ENCODE measurements at regions not wholly inside any gene's neighbourhood (a gene's known extent, or its start where the extent isn't known, plus 50 kb on each side); places are given as distances from the start of the nearest gene placed in this dataset.
A peak's percentile ranks its signal among the peaks of the same experiment; 100 is the strongest.

DNA sequence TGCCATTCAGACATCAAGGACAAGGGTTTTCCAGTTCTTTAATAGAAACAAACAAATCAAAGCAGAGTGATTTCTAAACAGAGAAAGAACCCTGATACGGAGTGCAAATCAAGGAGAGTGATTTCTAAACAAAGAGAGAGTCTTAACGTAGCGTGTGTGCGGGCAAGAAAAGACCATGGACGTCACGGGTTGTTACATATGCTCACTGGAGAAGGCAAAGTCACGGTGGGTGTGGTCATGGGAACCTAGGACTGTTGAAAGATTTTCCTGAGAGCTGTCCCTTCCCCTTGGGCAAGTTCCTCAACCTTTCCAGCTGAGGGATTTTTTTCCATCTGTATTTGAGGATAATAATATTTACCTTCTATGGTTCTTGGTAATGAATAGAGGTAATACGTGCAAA lies 95.0 kb upstream of the SLC34A2 start:
- no peak overlapping the region for H3K4me3 ChIP-seq (ENCODE audit: low read depth, low read length)
- no peak for DNase-seq (ENCODE audit: low read depth)
- TF ChIP-seq, protein P1, sequence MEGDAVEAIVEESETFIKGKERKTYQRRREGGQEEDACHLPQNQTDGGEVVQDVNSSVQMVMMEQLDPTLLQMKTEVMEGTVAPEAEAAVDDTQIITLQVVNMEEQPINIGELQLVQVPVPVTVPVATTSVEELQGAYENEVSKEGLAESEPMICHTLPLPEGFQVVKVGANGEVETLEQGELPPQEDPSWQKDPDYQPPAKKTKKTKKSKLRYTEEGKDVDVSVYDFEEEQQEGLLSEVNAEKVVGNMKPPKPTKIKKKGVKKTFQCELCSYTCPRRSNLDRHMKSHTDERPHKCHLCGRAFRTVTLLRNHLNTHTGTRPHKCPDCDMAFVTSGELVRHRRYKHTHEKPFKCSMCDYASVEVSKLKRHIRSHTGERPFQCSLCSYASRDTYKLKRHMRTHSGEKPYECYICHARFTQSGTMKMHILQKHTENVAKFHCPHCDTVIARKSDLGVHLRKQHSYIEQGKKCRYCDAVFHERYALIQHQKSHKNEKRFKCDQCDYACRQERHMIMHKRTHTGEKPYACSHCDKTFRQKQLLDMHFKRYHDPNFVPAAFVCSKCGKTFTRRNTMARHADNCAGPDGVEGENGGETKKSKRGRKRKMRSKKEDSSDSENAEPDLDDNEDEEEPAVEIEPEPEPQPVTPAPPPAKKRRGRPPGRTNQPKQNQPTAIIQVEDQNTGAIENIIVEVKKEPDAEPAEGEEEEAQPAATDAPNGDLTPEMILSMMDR (IDR thresholded peaks at IDR 0.05; ENCODE audit: control insufficient read depth, extremely low read depth, insufficient read depth), result no peak

DNA sequence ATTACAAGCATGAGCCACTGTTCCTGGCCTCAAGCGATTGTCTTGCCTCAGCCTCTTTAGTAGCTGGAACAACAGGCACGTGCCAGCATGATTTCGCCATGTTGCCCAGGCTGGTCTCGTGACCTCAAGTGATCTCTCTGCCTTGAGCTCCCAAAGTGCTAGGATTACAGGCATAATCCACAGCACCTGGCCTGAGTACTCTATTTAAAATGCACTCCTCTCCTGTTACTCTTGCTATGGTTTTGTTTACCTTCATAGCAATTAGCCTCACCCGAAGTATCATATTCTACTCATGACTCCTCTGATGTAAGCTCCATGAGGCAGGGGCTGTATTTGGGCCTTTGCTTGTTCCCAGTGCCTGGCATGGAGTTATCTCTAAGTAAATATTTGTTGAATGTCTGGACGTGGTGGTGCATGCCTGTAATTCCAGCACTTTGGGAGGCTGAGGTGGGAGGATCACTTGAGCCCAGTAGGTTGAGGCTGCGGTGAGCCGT lies 92.5 kb upstream of the SLC34A2 start:
- TF ChIP-seq, protein P1 (IDR thresholded peaks at IDR 0.05; ENCODE audit: control insufficient read depth, extremely low read depth, insufficient read depth), result no peak
- peak; percentile 6 for DNase-seq (ENCODE audit: low read depth)
- no peak overlapping the region for H3K4me3 ChIP-seq (ENCODE audit: low read depth, low read length)

DNA sequence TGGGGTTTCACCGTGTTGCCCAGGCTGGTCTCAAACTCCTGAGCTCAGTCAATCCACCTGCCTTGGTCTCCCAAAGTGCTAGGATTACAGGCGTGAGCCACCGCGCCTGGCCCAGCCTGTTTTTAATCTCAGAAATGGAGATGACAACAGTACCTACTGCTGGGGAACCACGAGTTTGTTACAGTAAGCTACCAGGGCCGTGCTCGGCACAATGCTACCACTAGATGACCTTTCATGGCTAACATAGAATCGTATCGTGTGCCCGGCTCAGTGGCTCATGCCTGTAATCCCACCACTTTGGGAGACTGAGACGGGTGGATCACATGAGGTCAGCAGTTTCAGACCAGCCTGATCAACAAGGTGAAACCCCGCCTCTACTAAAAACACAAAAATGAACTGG lies 90.8 kb upstream of the SLC34A2 start:
- TF ChIP-seq, protein P1 (IDR thresholded peaks at IDR 0.05; ENCODE audit: control insufficient read depth, extremely low read depth, insufficient read depth), result no peak
- no peak overlapping the region for H3K4me3 ChIP-seq (ENCODE audit: low read depth, low read length)
- DNase-seq (ENCODE audit: low read depth), result no peak

DNA sequence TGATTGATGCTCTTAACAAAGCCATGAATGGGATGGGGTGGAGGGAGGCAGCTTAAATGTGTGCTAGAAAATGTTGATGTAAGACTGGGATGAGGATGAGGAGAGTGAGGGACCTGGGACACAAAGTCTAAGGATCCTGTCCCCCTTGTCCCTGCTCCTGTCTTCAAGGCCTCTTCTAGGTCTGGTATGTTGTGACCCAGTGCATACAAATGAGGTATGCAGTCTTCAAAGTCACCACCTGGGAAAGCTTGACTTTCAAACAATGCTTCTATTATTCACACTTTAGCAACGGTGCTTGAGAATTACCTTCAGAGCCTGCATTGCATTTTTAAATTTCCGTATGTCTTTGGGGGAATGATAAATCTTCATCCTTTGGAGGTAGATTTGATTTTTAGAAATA lies 88.4 kb upstream of the SLC34A2 start:
- TF ChIP-seq, protein P1 (IDR thresholded peaks at IDR 0.05; ENCODE audit: control insufficient read depth, extremely low read depth, insufficient read depth), result no peak
- no peak for DNase-seq (ENCODE audit: low read depth)
- H3K4me3 ChIP-seq (ENCODE audit: low read depth, low read length), result no peak overlapping the region

DNA sequence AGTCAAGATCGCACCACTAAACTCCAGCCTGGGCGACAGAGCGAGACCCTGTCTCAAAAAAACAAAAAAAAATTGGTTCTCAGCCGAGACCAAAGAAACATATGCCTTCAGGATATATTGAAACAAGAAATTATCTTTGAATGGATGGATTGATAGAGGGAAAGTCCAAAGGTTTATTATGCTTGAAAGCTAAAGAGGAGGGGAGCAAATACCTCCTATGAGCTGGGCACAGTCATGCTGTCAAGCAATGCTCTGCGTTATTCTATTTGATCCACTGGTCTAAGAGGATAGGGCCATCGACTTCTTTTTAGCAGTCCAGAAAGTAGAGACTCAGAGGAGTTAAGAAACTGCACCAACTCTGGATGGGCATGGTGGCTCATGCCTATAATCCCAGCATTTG lies 85.9 kb upstream of the SLC34A2 start:
- TF ChIP-seq, protein P1 (IDR thresholded peaks at IDR 0.05; ENCODE audit: control insufficient read depth, extremely low read depth, insufficient read depth), result no peak
- no peak for DNase-seq (ENCODE audit: low read depth)
- H3K4me3 ChIP-seq (ENCODE audit: low read depth, low read length), result no peak overlapping the region

DNA sequence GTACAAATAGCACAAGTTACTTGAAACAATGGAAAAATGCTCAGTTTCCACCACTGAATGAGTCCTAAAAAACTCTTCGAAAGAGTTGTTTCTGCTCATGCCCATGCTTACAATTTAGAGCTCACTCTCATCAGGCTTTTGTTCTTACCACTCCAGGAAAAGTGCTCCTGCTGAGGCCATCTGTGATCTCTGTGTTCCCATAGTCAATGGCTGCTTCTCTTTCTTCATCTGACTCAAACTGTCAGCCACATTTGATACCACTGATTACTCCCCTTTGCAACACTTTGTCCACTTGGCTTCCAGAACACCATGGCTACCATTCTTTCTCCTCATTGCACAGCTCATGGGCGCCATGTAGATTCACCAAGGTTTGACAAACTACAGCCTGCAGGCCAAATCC lies 80.0 kb upstream of the SLC34A2 start:
- no peak for DNase-seq (ENCODE audit: low read depth)
- TF ChIP-seq, protein P1 (IDR thresholded peaks at IDR 0.05; ENCODE audit: control insufficient read depth, extremely low read depth, insufficient read depth), result no peak
- no peak overlapping the region for H3K4me3 ChIP-seq (ENCODE audit: low read depth, low read length)

DNA sequence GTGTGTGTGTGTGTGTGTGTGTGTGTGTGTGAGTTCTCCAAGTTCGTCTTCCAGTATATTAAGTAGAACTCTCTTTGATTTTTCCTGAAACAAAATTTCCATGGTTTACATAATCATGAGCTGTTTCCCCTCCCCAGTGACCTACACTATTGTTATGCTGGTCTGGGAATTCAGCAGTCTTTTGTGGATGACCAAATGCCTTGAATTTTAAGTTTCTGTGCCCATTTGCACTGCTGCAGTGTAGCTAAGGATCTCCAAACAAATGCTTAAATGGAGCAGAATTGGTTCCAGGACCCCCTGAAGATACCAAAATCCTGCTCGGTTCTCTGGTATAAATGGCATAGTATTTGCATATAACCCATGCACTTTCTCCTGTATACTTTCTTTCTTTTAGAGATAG lies 77.2 kb upstream of the SLC34A2 start:
- TF ChIP-seq, protein P1 (IDR thresholded peaks at IDR 0.05; ENCODE audit: control insufficient read depth, extremely low read depth, insufficient read depth), result no peak
- H3K4me3 ChIP-seq (ENCODE audit: low read depth, low read length), result no peak overlapping the region
- no peak for DNase-seq (ENCODE audit: low read depth)

Measured in LNCaP clone FGC (cell line).